Left cardiac atrium (tissue), 4 donors: ENCODE measurements at regions not wholly inside any gene's neighbourhood (a gene's known extent, or its start where the extent isn't known, plus 50 kb on each side); places are given as distances from the start of the nearest gene placed in this dataset.

Experiments used
- ATAC-seq, 2 donors: fragments of 200-7000 bp; cut with Tn5 transposase; one replicate each; pipeline ENCODE4 v1.9.1; 2020; ENCODE audit warnings: mild to moderate bottlenecking in 2 of 2, moderate library complexity in 2 of 2
- DNase-seq: peaks from one replicate; pipeline ENCODE4 v3.0.0-alpha.2; 2020
- intact Hi-C, 2 donors: fragments of 100-400 bp; cut with DNase I; formaldehyde crosslinking; loops; one replicate each; pipeline versions ENCODE4 v1.14.1 to v1.15.1; 2022 to 2023
- donor health status: DM: no; HTN: yes; CAD: no.
- donor health status: DM: no; HTN: yes; CAD: no; lungs with severe emphysema.
- donor health status: DM: yes; HTN: yes; CAD: no.
- donor health status: Dilated cardiomyopathy.

DNA sequence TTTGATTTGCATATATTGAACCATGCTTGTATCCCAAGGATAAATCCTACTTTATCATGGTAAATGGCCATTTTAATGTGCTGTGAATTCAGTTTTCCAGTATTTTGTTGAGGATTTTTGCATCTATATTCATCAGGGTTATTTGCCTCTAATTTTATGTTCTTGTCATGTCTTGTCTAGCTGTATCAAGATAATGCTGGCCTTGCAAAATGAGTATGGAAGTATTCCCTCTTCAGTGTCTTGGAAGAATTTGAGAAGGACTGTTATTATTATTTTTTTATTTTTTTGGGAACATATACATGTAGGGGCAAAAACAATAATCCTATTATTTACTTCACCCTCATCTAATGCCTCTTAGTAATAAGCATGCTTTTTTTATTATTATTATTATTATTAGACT is 398.0 kb upstream of the KCNH7 start:
- intact Hi-C loops, result no loop called here
- DNase-seq, result no peak
- ATAC-seq, result no peak

GRCh38 chr2:163231666-163232065 is 393.1 kb upstream of the KCNH7 start:
- no peak for ATAC-seq
- intact Hi-C loops, result no loop called here
- no peak for DNase-seq

DNA sequence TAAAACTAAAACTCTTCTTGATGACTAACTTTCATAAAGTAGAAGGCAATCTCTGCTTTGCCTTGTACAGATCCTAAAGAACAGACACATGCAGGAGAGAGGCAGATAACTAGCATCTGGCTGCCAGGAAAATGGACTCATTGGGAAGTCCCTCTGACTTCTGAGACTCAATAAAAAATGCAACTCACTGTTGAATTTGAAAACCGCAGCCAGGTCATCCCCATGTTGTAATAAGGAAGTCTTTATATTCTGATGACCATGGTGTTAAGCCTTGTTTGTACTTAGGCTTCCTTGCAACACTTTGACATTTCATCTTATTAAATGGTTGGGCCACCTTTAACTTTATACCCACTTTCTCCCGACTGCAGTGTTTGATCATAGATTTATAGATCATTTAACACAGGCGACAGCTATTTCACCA is 375.1 kb upstream of the KCNH7 start:
- intact Hi-C loops, result no loop called here
- DNase-seq, result no peak
- ATAC-seq, result no peak

DNA sequence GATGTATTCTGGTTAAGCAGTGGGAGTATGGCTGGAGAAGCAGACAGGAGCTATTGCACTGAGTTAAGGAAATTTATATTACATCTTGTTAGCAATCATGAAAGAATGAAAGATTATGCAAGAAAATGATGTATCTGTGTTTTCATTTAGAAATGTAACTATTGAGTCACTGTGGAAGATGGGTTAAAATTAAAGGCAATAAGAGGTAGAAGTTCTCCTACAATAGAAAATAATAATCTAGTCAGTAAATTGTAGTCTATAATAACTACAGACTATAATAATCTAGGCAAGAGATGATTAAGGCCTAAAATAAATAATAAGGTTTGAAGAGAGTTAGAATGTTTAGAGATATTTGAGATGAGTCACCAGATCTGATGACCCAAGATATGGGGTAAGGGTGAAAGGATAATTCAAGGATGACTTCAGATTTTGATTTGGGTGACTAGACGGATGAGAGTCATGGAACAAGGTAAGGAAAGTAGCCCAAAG is 371.9 kb upstream of the KCNH7 start:
- ATAC-seq (no peak), DNase-seq (no peak)
- intact Hi-C loops, result no loop called here

DNA sequence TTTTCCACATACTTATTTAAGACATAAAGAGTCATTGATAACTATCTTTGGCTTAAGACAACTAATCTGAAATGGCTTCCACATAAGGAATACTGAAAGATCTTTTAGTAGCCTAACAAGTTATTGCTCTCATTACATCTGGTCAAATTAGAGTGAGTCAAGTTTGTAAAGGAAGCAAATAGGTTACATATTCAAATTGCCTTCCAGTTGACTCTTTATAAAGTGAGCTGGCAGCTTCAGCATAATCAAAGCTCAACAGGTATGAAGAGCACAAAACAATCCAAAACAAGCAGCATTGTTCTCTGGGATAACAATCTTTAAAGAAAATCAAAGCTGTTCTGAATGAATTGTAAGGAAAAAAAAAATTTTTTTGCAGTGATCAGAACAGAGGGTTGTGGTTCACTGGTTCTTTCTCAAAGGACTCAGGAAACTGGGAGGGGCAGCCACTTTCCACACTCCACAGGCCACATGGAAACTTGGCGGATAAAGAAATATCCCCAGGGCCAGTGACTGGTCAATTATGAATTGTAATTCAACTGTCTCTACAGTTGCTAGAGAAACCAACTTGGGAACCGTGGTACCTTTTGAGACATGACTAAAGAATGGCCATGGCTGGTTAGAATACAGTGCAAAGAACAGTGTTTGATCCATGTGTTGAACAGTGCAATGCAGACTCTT is 369.3 kb upstream of the KCNH7 start:
- DNase-seq (no peak), ATAC-seq (no peak)
- intact Hi-C loops, result no loop called here

DNA sequence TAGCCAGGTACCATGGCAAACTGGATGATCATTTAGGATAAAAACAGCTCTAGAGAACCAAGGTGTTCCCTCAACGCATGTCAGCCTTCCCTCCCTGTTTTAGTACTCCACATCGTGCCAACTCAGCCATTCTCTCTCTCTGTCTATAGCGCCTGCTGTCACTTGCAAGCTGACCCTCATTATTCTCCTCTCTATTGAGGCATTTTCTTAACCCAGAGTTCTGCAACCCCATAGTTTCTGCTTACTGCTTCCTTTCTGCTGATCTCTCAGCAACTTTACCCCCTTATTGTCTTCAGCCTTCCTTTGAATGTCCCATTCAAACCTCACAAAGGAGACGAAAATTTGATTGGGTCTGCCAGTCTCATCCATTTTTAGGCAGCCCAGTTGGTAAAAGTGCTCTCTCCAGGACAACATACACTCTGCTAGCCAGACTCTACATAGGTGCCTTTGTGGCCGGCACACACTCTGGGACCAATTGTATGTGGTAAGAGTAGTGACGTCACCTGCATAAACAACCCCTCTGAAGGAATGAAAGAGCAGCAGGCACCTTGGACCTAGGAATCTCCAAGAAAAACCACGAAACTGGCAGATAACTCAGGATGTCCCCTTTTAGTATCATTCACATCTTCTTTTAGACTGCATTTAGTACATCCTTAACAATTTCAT is 367.2 kb upstream of the KCNH7 start:
- intact Hi-C loops, result no loop called here
- ATAC-seq, result no peak
- DNase-seq, result no peak

- intact Hi-C loops, result no loop called here
- ATAC-seq (no peak), DNase-seq (no peak)
Measured at GRCh38 chr2:163200741-163201140, 362.2 kb upstream of the KCNH7 start.

DNA sequence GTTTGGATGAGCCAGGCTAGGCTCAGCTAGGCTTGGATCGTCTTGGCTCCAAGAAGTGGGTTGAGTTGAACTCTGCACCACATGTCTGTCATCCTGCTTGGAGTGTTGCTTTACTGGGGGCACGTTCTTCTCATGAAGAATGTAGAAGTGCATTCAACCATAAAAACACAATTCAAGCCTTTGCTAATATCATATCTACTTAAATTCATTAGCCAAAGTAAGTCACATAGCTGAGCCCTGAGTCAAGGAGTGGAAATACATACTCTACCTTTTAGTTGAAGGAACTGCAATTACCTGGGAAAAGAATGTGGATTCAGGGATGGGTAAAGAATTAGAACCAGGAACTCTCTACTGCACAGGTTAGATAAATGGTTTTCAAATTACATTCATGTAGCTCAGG is 360.4 kb upstream of the KCNH7 start:
- ATAC-seq (no peak), DNase-seq (no peak)
- intact Hi-C loops, result no loop called here

- DNase-seq, result no peak
- intact Hi-C loops, result no loop called here
- ATAC-seq, result no peak
Measured at GRCh38 chr2:163198007-163198406, 359.4 kb upstream of the KCNH7 start.

DNA sequence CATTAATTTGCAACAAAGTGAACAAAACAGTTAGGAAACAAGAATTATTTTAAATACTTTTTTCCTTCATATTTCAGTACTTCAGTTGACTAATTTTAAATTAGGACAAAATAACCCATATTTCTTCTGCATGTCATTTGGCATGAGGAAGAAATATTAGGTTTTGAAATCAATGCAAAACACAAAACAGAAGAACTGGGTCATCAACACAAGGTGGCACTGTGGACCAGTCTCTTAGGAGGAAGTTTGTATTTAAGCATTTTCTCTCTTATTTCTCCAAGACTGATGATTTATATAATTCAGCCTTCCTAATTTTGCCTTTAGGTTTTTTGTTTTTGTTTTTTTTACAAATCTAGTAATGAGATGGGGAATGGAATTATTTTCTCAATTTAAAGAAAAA is 352.8 kb upstream of the KCNH7 start:
- DNase-seq (no peak), ATAC-seq (no peak)
- intact Hi-C loops, result loop anchor here in 1 of 2 donors (5.0 kb wide), 1 partner anchor 1236 kb away; no protein-coding TSS in a partner anchor

GRCh38 chr2:163187995-163188655 is 349.6 kb upstream of the KCNH7 start:
- no peak for ATAC-seq
- DNase-seq, result no peak
- intact Hi-C loops, result no loop called here

- intact Hi-C loops, result no loop called here
- no peak for DNase-seq
- ATAC-seq, result no peak
Measured at GRCh38 chr2:163187119-163187518, 348.6 kb upstream of the KCNH7 start.

GRCh38 chr2:163185160-163185559 is 346.6 kb upstream of the KCNH7 start:
- no peak for ATAC-seq
- intact Hi-C loops, result no loop called here
- DNase-seq, result no peak

- DNase-seq (no peak), ATAC-seq (no peak)
- intact Hi-C loops, result loop anchor here in 1 of 2 donors (5.0 kb wide), 2 partner anchors 1249 to 1294 kb away; no protein-coding TSS in a partner anchor
Measured at GRCh38 chr2:163182764-163183354, 344.3 kb upstream of the KCNH7 start.

DNA sequence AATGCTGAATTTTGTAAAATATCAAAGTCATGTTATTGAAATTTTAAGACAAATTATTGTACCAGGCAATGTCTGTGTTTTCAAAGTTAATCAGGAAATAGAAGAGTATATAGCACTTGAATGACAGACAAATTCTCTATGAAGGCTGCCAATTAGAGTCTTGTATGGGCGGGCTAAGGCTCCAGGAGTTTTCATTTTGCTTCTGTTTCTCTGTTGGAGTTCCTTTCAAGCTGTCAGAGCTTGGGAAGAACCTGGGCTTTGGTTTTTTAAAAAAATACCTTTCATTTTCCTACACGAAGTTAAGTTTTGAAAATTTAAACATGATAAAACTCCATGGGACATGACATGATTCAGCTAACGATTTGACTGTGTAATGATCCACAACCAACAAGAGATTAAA is 339.0 kb upstream of the KCNH7 start:
- intact Hi-C loops, result no loop called here
- DNase-seq (no peak), ATAC-seq (no peak)

GRCh38 chr2:163175294-163175693 is 336.7 kb upstream of the KCNH7 start:
- intact Hi-C loops, result no loop called here
- DNase-seq (no peak), ATAC-seq (no peak)

GRCh38 chr2:163173591-163173990 is 335.0 kb upstream of the KCNH7 start:
- intact Hi-C loops, result no loop called here

GRCh38 chr2:163171786-163172530 is 333.4 kb upstream of the KCNH7 start:
- intact Hi-C loops, result no loop called here
- no peak for ATAC-seq
- no peak for DNase-seq

More at GRCh38 chr2:163173591-163173990, 335.0 kb upstream of the KCNH7 start:
- DNase-seq (no peak), ATAC-seq (no peak)

DNA sequence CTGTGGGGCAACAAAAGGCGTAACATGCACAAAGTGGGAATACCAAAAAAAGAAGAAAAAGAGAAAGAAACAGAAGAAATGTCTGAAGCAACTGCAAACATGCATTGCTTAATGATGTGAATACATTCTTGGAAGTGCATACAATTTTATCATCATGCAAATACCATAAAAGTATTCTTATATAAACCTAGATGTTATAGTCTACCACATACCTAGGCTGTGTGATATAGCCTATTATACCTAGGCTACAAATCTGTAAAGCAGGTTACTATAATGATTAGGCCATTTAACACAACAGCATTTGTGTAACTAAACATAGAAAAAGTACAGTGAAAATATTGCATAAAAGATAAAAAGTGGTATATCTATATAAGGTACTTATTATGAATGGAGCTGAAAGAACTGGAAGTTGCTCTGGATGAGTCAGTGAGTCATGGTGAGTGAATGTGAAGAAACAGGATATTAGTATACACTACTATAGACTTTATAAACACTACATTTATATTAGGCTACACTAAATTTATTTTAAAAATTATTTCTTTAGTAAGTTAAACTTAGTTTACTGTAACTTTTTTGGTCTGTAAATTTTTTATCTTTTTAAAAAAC is 319.4 kb upstream of the KCNH7 start:
- ATAC-seq (no peak), DNase-seq (no peak)
- intact Hi-C loops, result no loop called here
